ENCODE measurements at regions not wholly inside any gene's neighbourhood (a gene's known extent, or its start where the extent isn't known, plus 50 kb on each side); places are given as distances from the start of the nearest gene placed in this dataset.
"Not testable (repeated sequence)": the region's sequence is repeated elsewhere in the genome, so short reads cannot be mapped to it uniquely, and the experiment has no call there.

DNA sequence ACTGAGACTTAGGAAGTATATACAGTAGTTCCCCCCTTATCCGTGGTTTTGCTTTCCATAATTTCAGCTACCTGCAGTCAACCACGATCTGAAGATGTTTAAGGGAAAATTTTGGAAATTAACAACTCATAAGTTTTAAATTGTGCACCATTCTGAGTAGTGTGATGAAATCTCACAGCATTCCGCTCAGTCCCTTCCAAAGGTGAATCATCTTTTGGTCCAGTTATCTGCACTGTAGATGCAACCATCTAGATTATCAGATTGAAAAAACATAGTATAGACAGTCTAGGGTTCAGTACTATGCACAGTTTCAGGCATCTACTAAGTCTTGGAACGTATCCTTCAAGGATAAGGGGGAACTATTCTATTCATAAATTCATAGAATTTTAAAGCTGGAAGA is 109.0 kb downstream of the ANXA3 start:
- Histone ChIP-seq H3K36me3 (ENCODE audit: control insufficient read depth, insufficient read depth, low read length) (no peaks in the 10 kb centered on the region), H3K27me3 (ENCODE audit: control insufficient read depth, insufficient read depth, low read length) (no peaks in the 10 kb centered on the region), H3K4me3 (ENCODE audit: low read depth, low read length) (no peak overlapping the region)
- no peak for DNase-seq (ENCODE audit: low read depth)
- POLR2A ChIA-PET: no interaction called here
- CTCF ChIA-PET: interaction anchor here (0.6 to 1.3 kb wide), 4 partner anchors 8 to 52 kb away, joined by 3 read pairs; no protein-coding TSS in a partner anchor
- TF ChIP-seq, protein P1, sequence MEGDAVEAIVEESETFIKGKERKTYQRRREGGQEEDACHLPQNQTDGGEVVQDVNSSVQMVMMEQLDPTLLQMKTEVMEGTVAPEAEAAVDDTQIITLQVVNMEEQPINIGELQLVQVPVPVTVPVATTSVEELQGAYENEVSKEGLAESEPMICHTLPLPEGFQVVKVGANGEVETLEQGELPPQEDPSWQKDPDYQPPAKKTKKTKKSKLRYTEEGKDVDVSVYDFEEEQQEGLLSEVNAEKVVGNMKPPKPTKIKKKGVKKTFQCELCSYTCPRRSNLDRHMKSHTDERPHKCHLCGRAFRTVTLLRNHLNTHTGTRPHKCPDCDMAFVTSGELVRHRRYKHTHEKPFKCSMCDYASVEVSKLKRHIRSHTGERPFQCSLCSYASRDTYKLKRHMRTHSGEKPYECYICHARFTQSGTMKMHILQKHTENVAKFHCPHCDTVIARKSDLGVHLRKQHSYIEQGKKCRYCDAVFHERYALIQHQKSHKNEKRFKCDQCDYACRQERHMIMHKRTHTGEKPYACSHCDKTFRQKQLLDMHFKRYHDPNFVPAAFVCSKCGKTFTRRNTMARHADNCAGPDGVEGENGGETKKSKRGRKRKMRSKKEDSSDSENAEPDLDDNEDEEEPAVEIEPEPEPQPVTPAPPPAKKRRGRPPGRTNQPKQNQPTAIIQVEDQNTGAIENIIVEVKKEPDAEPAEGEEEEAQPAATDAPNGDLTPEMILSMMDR (IDR thresholded peaks at IDR 0.05; ENCODE audit: insufficient read depth, low read depth, low read length): no peak

DNA sequence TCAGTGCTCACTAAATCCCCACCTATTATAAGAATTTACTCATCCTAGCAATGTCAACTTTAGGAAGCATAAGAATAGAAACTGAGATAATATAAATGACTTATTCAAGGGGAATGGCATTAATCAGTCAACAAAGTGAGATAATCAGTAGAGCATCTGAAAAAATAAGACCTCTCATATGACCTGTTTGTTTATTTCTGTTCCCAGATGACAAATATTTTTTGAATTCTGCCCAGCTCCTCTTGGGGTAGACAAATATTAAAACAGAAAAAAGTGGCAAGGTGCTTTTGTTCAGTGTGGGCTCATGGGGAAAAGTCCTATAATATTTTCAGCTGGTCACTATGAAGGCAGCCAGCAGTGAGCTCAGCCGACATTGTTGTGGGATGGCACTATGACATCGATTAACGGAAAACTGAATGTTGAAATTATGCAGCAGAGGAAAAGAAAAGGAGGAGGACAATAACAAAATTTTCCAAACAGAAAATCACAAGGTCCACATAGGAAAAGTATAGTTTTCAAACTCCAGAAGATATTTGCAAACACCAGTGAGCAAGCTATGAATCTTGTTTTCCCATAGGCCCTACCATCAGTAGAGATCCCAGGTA is 109.6 kb downstream of the ANXA3 start:
- Histone ChIP-seq H3K36me3 (ENCODE audit: control insufficient read depth, insufficient read depth, low read length) (no peaks in the 10 kb centered on the region), H3K27me3 (ENCODE audit: control insufficient read depth, insufficient read depth, low read length) (no peaks in the 10 kb centered on the region), H3K4me3 (ENCODE audit: low read depth, low read length) (no peak overlapping the region)
- POLR2A ChIA-PET: no interaction called here
- DNase-seq (ENCODE audit: low read depth): no peak
- TF ChIP-seq, protein P1 (IDR thresholded peaks at IDR 0.05; ENCODE audit: insufficient read depth, low read depth, low read length): no peak
- CTCF ChIA-PET: interaction anchor here (0.6 to 1.5 kb wide), 6 partner anchors 9 to 51 kb away, joined by 3 to 4 read pairs (median 3); no protein-coding TSS in a partner anchor

DNA sequence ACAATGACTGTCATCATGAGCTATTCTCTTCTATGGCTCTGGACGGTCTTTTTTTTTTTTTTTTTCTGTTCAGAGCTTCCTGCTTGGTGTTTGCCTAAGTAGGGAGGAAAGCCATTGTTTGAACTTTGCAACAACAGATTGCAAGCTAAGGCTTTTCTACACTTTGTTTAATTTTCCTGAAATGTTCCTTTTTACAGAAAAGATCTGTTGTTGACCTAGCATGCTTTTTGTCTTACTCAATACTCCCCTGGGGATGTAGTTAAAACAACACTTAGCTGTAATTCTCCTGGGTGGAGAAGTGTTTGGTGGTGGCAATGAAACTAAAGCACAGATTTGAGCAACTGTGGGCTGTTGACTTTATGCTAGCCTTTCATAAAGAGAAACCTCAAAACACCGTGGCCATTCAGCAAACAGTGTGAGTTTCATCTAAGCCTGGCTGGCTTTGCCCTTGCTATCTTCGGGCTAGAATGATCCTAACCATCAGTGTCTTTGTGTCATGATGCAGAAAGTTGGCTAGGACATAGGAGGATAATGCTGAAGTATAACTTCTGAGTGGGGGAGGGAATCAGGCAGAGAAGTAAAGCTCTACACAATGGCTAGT is 110.5 kb downstream of the ANXA3 start:
- POLR2A ChIA-PET: interaction anchor here (0.6 kb wide), 2 partner anchors 182 to 189 kb away, joined by 5 to 9 read pairs; no protein-coding TSS in a partner anchor

DNA sequence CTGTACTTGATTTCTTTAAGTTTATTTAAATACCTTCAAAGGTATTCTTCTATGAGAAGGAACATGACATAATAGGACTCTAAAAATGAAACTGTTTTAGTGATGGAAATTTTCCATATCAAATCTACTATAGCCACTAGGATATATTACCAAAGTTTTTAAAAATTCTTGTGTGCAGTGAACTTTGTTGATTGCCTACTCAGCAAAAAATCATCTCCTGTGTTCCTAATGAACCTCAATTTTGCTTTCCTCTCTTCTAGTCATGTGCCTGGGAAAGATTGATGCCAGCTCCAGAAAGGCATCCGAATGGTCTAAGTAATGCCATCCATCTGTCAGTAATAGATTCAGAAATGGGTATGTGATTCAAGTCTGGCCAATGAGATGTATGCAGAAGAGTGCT is 111.1 kb downstream of the ANXA3 start:
- POLR2A ChIA-PET: no interaction called here
- no peak overlapping the region for H3K4me3 ChIP-seq (ENCODE audit: low read depth, low read length)
- DNase-seq (ENCODE audit: low read depth): no peak
- CTCF ChIA-PET: interaction anchor here (1.5 kb wide), 1 partner anchor 50 kb away, joined by 4 read pairs; no protein-coding TSS in a partner anchor
- H3K27me3 ChIP-seq (ENCODE audit: control insufficient read depth, insufficient read depth, low read length): no peaks in the 10 kb centered on the region
- H3K36me3 ChIP-seq (ENCODE audit: control insufficient read depth, insufficient read depth, low read length): no peaks in the 10 kb centered on the region
- TF ChIP-seq, protein P1 (IDR thresholded peaks at IDR 0.05; ENCODE audit: insufficient read depth, low read depth, low read length): no peak

More for the DNA sequence above, 110.5 kb downstream of the ANXA3 start:
- TF ChIP-seq, protein P1 (IDR thresholded peaks at IDR 0.05; ENCODE audit: insufficient read depth, low read depth, low read length): no peak
- DNase-seq (ENCODE audit: low read depth): no peak
- Histone ChIP-seq H3K27me3 (ENCODE audit: control insufficient read depth, insufficient read depth, low read length) (no peaks in the 10 kb centered on the region), H3K4me3 (ENCODE audit: low read depth, low read length) (no peak overlapping the region), H3K36me3 (ENCODE audit: control insufficient read depth, insufficient read depth, low read length) (no peaks in the 10 kb centered on the region)
- CTCF ChIA-PET: interaction anchor here (0.8 to 1.5 kb wide), 3 partner anchors 10 to 49 kb away, joined by 3 to 4 read pairs (median 3); no protein-coding TSS in a partner anchor

DNA sequence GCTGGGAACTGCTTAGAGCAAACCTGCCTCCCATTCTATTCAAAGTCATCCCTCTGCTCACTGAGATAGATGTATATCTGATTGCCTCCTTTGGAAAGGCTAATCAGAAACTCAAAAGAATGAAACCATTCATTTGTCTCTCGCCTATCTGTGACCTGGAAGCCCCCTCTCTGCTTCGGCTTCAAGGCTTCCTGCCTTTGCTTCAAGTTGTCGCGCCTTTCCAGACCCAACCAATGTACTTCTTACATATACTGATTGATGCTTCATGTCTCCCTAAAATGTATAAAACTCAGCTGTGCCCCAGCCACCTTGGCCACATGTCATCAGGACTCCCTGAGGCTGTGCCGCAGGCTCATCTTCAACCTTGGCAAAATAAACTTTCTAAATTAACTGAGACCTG is 111.9 kb upstream of the BMP2K start:
- CTCF ChIA-PET: interaction anchor here (0.8 kb wide), 1 partner anchor 10 kb away, joined by 3 read pairs; no protein-coding TSS in a partner anchor
- POLR2A ChIA-PET; DNase-seq (ENCODE audit: low read depth); H3K27me3 ChIP-seq (ENCODE audit: control insufficient read depth, insufficient read depth, low read length); H3K4me3 ChIP-seq (ENCODE audit: low read depth, low read length); H3K36me3 ChIP-seq (ENCODE audit: control insufficient read depth, insufficient read depth, low read length): not testable (repeated sequence)

Data from BJ (cell line).